ENCODE measurements at regions not wholly inside any gene's neighbourhood (a gene's known extent, or its start where the extent isn't known, plus 50 kb on each side); places are given as distances from the start of the nearest gene placed in this dataset.

GRCh38 chr15:66617137-66618090, 51.6 kb upstream of the LCTL start:
- TF ChIP-seq, protein P1, sequence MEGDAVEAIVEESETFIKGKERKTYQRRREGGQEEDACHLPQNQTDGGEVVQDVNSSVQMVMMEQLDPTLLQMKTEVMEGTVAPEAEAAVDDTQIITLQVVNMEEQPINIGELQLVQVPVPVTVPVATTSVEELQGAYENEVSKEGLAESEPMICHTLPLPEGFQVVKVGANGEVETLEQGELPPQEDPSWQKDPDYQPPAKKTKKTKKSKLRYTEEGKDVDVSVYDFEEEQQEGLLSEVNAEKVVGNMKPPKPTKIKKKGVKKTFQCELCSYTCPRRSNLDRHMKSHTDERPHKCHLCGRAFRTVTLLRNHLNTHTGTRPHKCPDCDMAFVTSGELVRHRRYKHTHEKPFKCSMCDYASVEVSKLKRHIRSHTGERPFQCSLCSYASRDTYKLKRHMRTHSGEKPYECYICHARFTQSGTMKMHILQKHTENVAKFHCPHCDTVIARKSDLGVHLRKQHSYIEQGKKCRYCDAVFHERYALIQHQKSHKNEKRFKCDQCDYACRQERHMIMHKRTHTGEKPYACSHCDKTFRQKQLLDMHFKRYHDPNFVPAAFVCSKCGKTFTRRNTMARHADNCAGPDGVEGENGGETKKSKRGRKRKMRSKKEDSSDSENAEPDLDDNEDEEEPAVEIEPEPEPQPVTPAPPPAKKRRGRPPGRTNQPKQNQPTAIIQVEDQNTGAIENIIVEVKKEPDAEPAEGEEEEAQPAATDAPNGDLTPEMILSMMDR (IDR thresholded peaks at IDR 0.05 in 2 of 3, conservative IDR thresholded peaks at IDR 0.05 in 1 of 3; ENCODE audit: borderline replicate concordance in 1 of 3, insufficient read depth in 1 of 3, low read depth in 2 of 3, low read length in 2 of 3) = no peak
- no peak for TF ChIP-seq ZBTB33 (IDR thresholded peaks at IDR 0.05; ENCODE audit: extremely low read depth, insufficient replicate concordance, low read length)
- no peak for TF ChIP-seq POLR2A (IDR thresholded peaks at IDR 0.05; ENCODE audit: borderline replicate concordance, extremely low read depth, insufficient read depth, insufficient read length)
- no peak for TF ChIP-seq RAD21 (IDR thresholded peaks at IDR 0.05; ENCODE audit: low read depth)
- TF ChIP-seq ZNF274 (IDR thresholded peaks at IDR 0.05; ENCODE audit: low read depth, low read length) = no peak
- TF ChIP-seq, protein P2, sequence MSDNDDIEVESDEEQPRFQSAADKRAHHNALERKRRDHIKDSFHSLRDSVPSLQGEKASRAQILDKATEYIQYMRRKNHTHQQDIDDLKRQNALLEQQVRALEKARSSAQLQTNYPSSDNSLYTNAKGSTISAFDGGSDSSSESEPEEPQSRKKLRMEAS (IDR thresholded peaks at IDR 0.05) = no peak
- no peak for TF ChIP-seq SRF (IDR thresholded peaks at IDR 0.05; ENCODE audit: low read depth)
- TF ChIP-seq EZH2 (IDR thresholded peaks at IDR 0.05) = no peak
- TF ChIP-seq EZH2phosphoT487 (IDR thresholded peaks at IDR 0.05; ENCODE audit: borderline replicate concordance) = no peak
- TF ChIP-seq SIN3A (IDR thresholded peaks at IDR 0.05; ENCODE audit: low read depth) = no peak
- TF ChIP-seq POLR2AphosphoS5 (IDR thresholded peaks at IDR 0.05; ENCODE audit: low read depth, low read length) = no peak
- TF ChIP-seq TCF7L2 (IDR thresholded peaks at IDR 0.05; ENCODE audit: borderline replicate concordance, extremely low read depth, insufficient read depth, insufficient read length) = no peak
- no peak for TF ChIP-seq ZFX (IDR thresholded peaks at IDR 0.05)
- TF ChIP-seq YY1 (IDR thresholded peaks at IDR 0.05; ENCODE audit: extremely low read depth, insufficient replicate concordance, low read depth, low read length) = no peak
